ENCODE measurements at regions not wholly inside any gene's neighbourhood (a gene's known extent, or its start where the extent isn't known, plus 50 kb on each side); places are given as distances from the start of the nearest gene placed in this dataset.
A peak's percentile ranks its signal among the peaks of the same experiment; 100 is the strongest.

GRCh38 chr2:237150186-237150585 lies 64.5 kb downstream of the COPS8 start:
- no peak for DNase-seq

GRCh38 chr2:237150831-237151375 lies 65.2 kb downstream of the COPS8 start:
- no peak for DNase-seq

GRCh38 chr2:237152361-237152760 lies 66.7 kb downstream of the COPS8 start:
- no peak for DNase-seq

GRCh38 chr2:237153181-237153580 lies 67.5 kb downstream of the COPS8 start:
- DNase-seq = no peak

- peak; percentile 36 for DNase-seq
These were observed 68.5 kb downstream of the COPS8 start for GRCh38 chr2:237154082-237154638.

- no peak for DNase-seq
These were observed 69.5 kb downstream of the COPS8 start for GRCh38 chr2:237154884-237155851.

GRCh38 chr2:237156031-237156856 lies 70.6 kb downstream of the COPS8 start:
- DNase-seq = peak; percentile 5

GRCh38 chr2:237156857-237157779 lies 71.4 kb downstream of the COPS8 start:
- no peak for DNase-seq

GRCh38 chr2:237157780-237158102 lies 72.1 kb downstream of the COPS8 start:
- DNase-seq = no peak

GRCh38 chr2:237158194-237158593 lies 72.5 kb downstream of the COPS8 start:
- no peak for DNase-seq

GRCh38 chr2:237159006-237159911 lies 73.6 kb downstream of the COPS8 start:
- DNase-seq = no peak

GRCh38 chr2:237160271-237160919 lies 74.7 kb downstream of the COPS8 start:
- no peak for DNase-seq

- DNase-seq = no peak
These were observed 75.5 kb downstream of the COPS8 start for GRCh38 chr2:237161189-237161588.

- no peak for DNase-seq
These were observed 77.3 kb downstream of the COPS8 start for GRCh38 chr2:237162959-237163358.

- no peak for DNase-seq
These were observed 78.9 kb downstream of the COPS8 start for GRCh38 chr2:237164474-237165042.

GRCh38 chr2:237165405-237166276 lies 80.0 kb downstream of the COPS8 start:
- DNase-seq = no peak

- DNase-seq = no peak
These were observed 81.3 kb downstream of the COPS8 start for GRCh38 chr2:237167038-237167437.

GRCh38 chr2:237167934-237168333 lies 82.2 kb downstream of the COPS8 start:
- DNase-seq = no peak

- no peak for DNase-seq
These were observed 84.3 kb downstream of the COPS8 start for GRCh38 chr2:237170020-237170419.

Data from GDM1 (cell line).